HepG2 (cell line): ENCODE measurements at regions not wholly inside any gene's neighbourhood (a gene's known extent, or its start where the extent isn't known, plus 50 kb on each side); places are given as distances from the start of the nearest gene placed in this dataset.

Experiments
- ATAC-seq: fragments of 200-7000 bp; cut with Tn5 transposase; 3 replicates; pipeline ENCODE4 v1.9.1; 2020; ENCODE audit warnings: mild to moderate bottlenecking, moderate library complexity
- BruUV-seq: library from RNA; stranded (reverse); fragments of 400-500 nt; replicated peaks from 2 replicates; lab custom pipeline; 2021; lab: Mats Ljungman, UMichigan
- CTCF ChIA-PET: fragments of 300-600 bp; formaldehyde crosslinking; extraction: SDS; loops from one replicate; lab custom pipeline; 2021; ENCODE audit warnings: low total read pairs, inconsistent platforms, low intra/inter-chr PET ratio; lab: Yijun Ruan, JAX
- POLR2A ChIA-PET: fragments of 350-600 bp; sonication (Branson Sonifier 250); formaldehyde crosslinking; loops from one replicate; lab custom pipeline; 2020; ENCODE audit warnings: antibody characterized with exemption, inconsistent platforms; lab: Yijun Ruan, JAX
- DNase-seq: peaks from one replicate; pipeline ENCODE4 v3.0.0-alpha.2; 2015; ENCODE audit warnings: low spot score
- FAIRE-seq: peaks from 3 replicates; lab custom pipeline; 2011; peaks lifted over from hg19 to GRCh38; lab: Jason Lieb, UNC
- H2AFZ ChIP-seq: one replicate; pipeline ENCODE4 v1.6.1; 2011; ENCODE audit warnings: low read length, inconsistent platforms
- H3K27ac ChIP-seq: fragments of 300-600 bp; 3 replicates; pipeline ENCODE4 v1.8.0; 2011; ENCODE audit warnings: mixed run types, mild to moderate bottlenecking, mixed read lengths, low read length, inconsistent platforms; ENCODE audit not compliant: insufficient read depth; ENCODE audit errors: extremely low read length
- H3K27me3 ChIP-seq, 2 experiments: fragments of 200-600 bp in 1 of 2; 2 replicates in 1 of 2; 3 replicates in 1 of 2; pipeline versions ENCODE4 v1.6.0 to v1.8.0; 2011; ENCODE audit warnings: low read length in 2 of 2, mild to moderate bottlenecking in 2 of 2, moderate library complexity in 2 of 2, inconsistent platforms in 1 of 2; ENCODE audit not compliant: insufficient read depth in 2 of 2, control insufficient read depth in 1 of 2
- H3K36me3 ChIP-seq, 2 experiments: fragments of 200-600 bp in 1 of 2; replicated peaks in 1 of 2; 2 replicates in 1 of 2; 3 replicates in 1 of 2; pipeline versions ENCODE4 v1.5.1 to v1.8.0; 2011; ENCODE audit warnings: low read length in 2 of 2, inconsistent platforms in 1 of 2; ENCODE audit not compliant: insufficient read depth in 2 of 2, control insufficient read depth in 1 of 2
- H3K4me1 ChIP-seq: 2 replicates; pipeline ENCODE4 v1.5.1; 2012; ENCODE audit warnings: low read length, inconsistent platforms; ENCODE audit not compliant: insufficient read depth
- H3K4me2 ChIP-seq: 2 replicates; pipeline ENCODE4 v1.6.0; 2011; ENCODE audit warnings: low read depth, low read length, inconsistent platforms
- H3K4me3 ChIP-seq, 3 experiments: fragments of 200-600 bp in 1 of 3; sonication (generic), shearing (Covaris generic) in 1 of 3; replicated peaks in 1 of 3; 2 replicates each; pipeline ENCODE4 v1.5.1; 2011 to 2016; ENCODE audit warnings: low read length in 3 of 3, inconsistent platforms in 2 of 3, low read depth in 2 of 3, mild to moderate bottlenecking in 2 of 3, control low read depth in 1 of 3, mixed read lengths in 1 of 3; ENCODE audit not compliant: insufficient read depth in 1 of 3
- H3K79me2 ChIP-seq: one replicate; pipeline ENCODE4 v1.6.1; 2011; ENCODE audit warnings: low read length, inconsistent platforms; ENCODE audit not compliant: insufficient read depth
- H3K9ac ChIP-seq: 2 replicates; pipeline ENCODE4 v1.6.0; 2011; ENCODE audit warnings: mild to moderate bottlenecking, low read depth, low read length, inconsistent platforms; ENCODE audit not compliant: insufficient read depth
- H3K9me3 ChIP-seq: 2 replicates; pipeline ENCODE4 v1.5.1; 2012; ENCODE audit warnings: mild to moderate bottlenecking, low read length
- H4K20me1 ChIP-seq: 2 replicates; pipeline ENCODE4 v1.6.0; 2011; ENCODE audit warnings: inconsistent platforms, mild to moderate bottlenecking, low read length, moderate library complexity; ENCODE audit not compliant: insufficient read depth
- AGO1 ChIP-seq: fragments of 200-400 bp; formaldehyde crosslinking; IDR thresholded peaks from 2 replicates; pipeline ENCODE4 v1.6.1; 2017; ENCODE audit warnings: mild to moderate bottlenecking, low read depth, low read length, moderate library complexity; ENCODE audit not compliant: poor library complexity, severe bottlenecking
- ERF ChIP-seq: IDR thresholded peaks from 2 replicates; pipeline ENCODE4 v1.6.1; 2018; ENCODE audit warnings: missing biosample characterization, missing genetic modification reagents
- KAT2B ChIP-seq: fragments of 150-350 bp; IDR thresholded peaks from 2 replicates; pipeline ENCODE4 v1.6.1; 2014; ENCODE audit warnings: low read depth, low read length, borderline replicate concordance
- KAT8 ChIP-seq: IDR thresholded peaks from 2 replicates; pipeline ENCODE4 v1.6.1; 2016; ENCODE audit warnings: missing genetic modification reagents, missing compliant biosample characterization
- MAFF ChIP-seq: IDR thresholded peaks from 2 replicates; pipeline ENCODE4 v1.6.1; 2011; ENCODE audit warnings: low read depth, low read length, improper control_type of control experiment
- SKIL ChIP-seq: sonication (generic); formaldehyde crosslinking; IDR thresholded peaks from 2 replicates; pipeline ENCODE4 v1.8.0; 2022; ENCODE audit warnings: missing genetic modification reagents, mild to moderate bottlenecking, moderate library complexity, borderline replicate concordance
- ZBTB39 ChIP-seq: sonication (generic); formaldehyde crosslinking; IDR thresholded peaks from 2 replicates; pipeline ENCODE4 v1.5.0; 2020; ENCODE audit warnings: missing genetic modification reagents
- ZBTB44 ChIP-seq: sonication (generic); formaldehyde crosslinking; IDR thresholded peaks from 2 replicates; pipeline ENCODE4 v1.4.0; 2020; ENCODE audit warnings: missing genetic modification reagents
- ZNF383 ChIP-seq: sonication (generic); formaldehyde crosslinking; IDR thresholded peaks from 2 replicates; pipeline ENCODE4 v1.4.0; 2020; ENCODE audit warnings: missing genetic modification reagents, mild to moderate bottlenecking, borderline replicate concordance
- ZNF616 ChIP-seq: sonication (generic); formaldehyde crosslinking; IDR thresholded peaks from 2 replicates; pipeline ENCODE4 v1.5.0; 2020; ENCODE audit warnings: low read depth, mild to moderate bottlenecking, missing genetic modification reagents
- ZNF646 ChIP-seq: sonication (generic); formaldehyde crosslinking; IDR thresholded peaks from 2 replicates; pipeline ENCODE4 v1.9.0; 2021; ENCODE audit warnings: mild to moderate bottlenecking, missing genetic modification reagents
- WGBS: methylation state at CpG from one replicate; pipeline ENCODE4 v1.1.6; 2017; ENCODE audit warnings: low lambda C conversion rate; 5-methylcytosine and 5-hydroxymethylcytosine counted together
- in situ Hi-C: cut with HindIII; loops from 2 replicates; pipeline ENCODE4 v1.10.0; 2017; ENCODE audit warnings: low pct_unique_long_range_greater_than_20kb; ENCODE audit not compliant: extremely low pct_ligation_motif_present
- intact Hi-C: fragments of 100-400 bp; cut with micrococcal nuclease; formaldehyde crosslinking; loops from one replicate; pipeline ENCODE4 v1.10.0; 2022; ENCODE audit not compliant: unreplicated experiment

- ATAC-seq, result no peak
- ChIA-PET POLR2A (no interaction called here), CTCF (no interaction called here)
- Histone ChIP-seq H3K4me1 (no peaks in the 10 kb centered on the region), H3K9ac (no peak overlapping the region), H3K79me2 (no peaks in the 10 kb centered on the region), H3K4me3 (no peak overlapping the region), H3K27ac (no peak overlapping the region), H3K36me3 (no peaks in the 10 kb centered on the region)
- no TSS peak for BruUV-seq
- in situ Hi-C loops, result no loop called here
- DNase-seq, result no peak
- no peak for TF ChIP-seq ZNF616 (CRISPR knock-in tag)
- no peak for TF ChIP-seq MAFF
- no peak for TF ChIP-seq AGO1
- TF ChIP-seq SKIL (CRISPR knock-in tag), result 0 out of 2 replicates have a peak, but pooled peaks have one; percentile 9
- TF ChIP-seq ZBTB39, result no peak
- TF ChIP-seq KAT2B, result no peak
- no peak for TF ChIP-seq KAT8
- TF ChIP-seq ZBTB44 (CRISPR knock-in tag), result no peak
- no peak for TF ChIP-seq ZNF383
- TF ChIP-seq ZNF646, result peak; percentile 84
- no peak for TF ChIP-seq ERF (CRISPR knock-in tag)
- TF ChIP-seq, all 625 proteins: peak for 2
- Histone ChIP-seq H3K27me3 (peaks cover 4 to 5% of the 10 kb centered on the region in 2 experiments; a peak in 2 of 5 replicates), H3K4me2 (no peak overlapping the region), H3K9me3 (peaks cover 16% of the 10 kb centered on the region), H2AFZ (no peak overlapping the region), H4K20me1 (no peaks in the 10 kb centered on the region)
- peak; percentile 39 for FAIRE-seq
- 77% methylated on average over 12 of the region's 19 CpGs for WGBS
- intact Hi-C loops, result no loop called here
These were observed 84.9 kb upstream of the PRR5 start for GRCh38 chr22:44616882-44617655.
